ENCODE measurements at regions not wholly inside any gene's neighbourhood (a gene's known extent, or its start where the extent isn't known, plus 50 kb on each side); places are given as distances from the start of the nearest gene placed in this dataset.

GRCh38 chr22:48755059-48755949, 1072.4 kb downstream of the BRD1 start:
- no peak for DNase-seq
- no peak for TF ChIP-seq CTCF (IDR thresholded peaks at IDR 0.05)
- H3K4me1 Mint-ChIP-seq (ENCODE audit: low read depth), result no peaks in the 10 kb centered on the region
- H3K27me3 Mint-ChIP-seq (ENCODE audit: insufficient read depth), result no peaks in the 10 kb centered on the region
- H3K9me3 Mint-ChIP-seq, result peaks cover 79% of the 10 kb centered on the region
- peaks cover 3% of the 10 kb centered on the region; the same call in 1 of the 2 replicates for H3K36me3 Mint-ChIP-seq (ENCODE audit: low read depth)
- H3K4me3 Mint-ChIP-seq, result no peak overlapping the region
- H3K27ac Mint-ChIP-seq, result no peak overlapping the region

DNA sequence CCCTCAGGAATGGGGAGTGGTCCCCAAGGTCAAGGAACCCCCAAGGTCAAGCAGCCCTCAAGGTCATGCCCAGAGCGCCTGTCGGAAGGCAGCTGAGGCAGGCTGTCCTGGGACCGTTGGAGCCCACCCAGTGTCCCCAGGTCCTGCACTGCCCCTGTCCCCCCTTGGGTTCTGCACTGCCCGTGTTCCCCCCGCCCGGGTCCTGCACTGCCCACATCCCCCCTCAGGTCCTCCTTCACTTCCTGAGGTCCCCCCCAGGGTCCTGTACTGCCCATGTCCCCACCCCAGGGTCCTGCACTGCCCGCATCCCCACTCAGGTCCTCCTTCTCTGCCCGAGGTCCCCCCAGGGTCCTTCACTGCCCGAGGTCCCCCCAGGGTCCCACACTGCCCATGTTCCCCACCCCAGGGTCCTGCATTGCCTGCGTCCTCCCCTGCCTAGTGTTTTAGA, 1073.0 kb downstream of the BRD1 start:
- no peak overlapping the region for H3K4me3 Mint-ChIP-seq
- H3K36me3 Mint-ChIP-seq (ENCODE audit: low read depth), result no peaks in the 10 kb centered on the region; the same call in 1 of the 2 replicates
- H3K9me3 Mint-ChIP-seq, result peaks cover 73% of the 10 kb centered on the region

GRCh38 chr22:48753752-48754517, 1073.7 kb downstream of the BRD1 start:
- H3K4me1 Mint-ChIP-seq (ENCODE audit: low read depth), result no peaks in the 10 kb centered on the region
- no peaks in the 10 kb centered on the region; the same call in 1 of the 2 replicates for H3K36me3 Mint-ChIP-seq (ENCODE audit: low read depth)
- H3K9me3 Mint-ChIP-seq, result peaks cover 66% of the 10 kb centered on the region
- H3K27me3 Mint-ChIP-seq (ENCODE audit: insufficient read depth), result no peaks in the 10 kb centered on the region
- no peak for TF ChIP-seq CTCF (IDR thresholded peaks at IDR 0.05)
- DNase-seq, result no peak
- H3K4me3 Mint-ChIP-seq, result no peak overlapping the region
- no peak overlapping the region for H3K27ac Mint-ChIP-seq

More for the DNA sequence above, 1073.0 kb downstream of the BRD1 start:
- no peak for DNase-seq
- Mint-ChIP-seq H3K27me3 (ENCODE audit: insufficient read depth) (no peaks in the 10 kb centered on the region), H3K27ac (no peak overlapping the region), H3K4me1 (ENCODE audit: low read depth) (no peaks in the 10 kb centered on the region)
- TF ChIP-seq CTCF (IDR thresholded peaks at IDR 0.05), result no peak

DNA sequence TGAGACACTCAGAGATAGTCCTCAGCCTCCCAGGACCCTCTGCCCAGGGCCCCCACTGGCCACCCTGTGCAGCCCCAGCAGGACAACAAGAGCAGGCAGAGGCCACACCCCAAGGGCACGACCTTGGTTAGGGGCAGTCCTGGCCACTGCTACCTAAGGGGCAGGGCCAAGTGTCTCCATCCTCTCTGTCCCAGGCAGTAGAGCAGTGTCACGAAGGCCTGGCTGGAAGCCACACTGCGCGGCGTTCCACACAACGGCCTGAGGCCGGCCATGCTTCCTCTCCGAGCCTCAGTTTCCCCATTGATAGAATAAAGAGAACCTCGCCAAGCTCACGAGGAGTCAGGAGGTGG, 1074.3 kb downstream of the BRD1 start:
- DNase-seq, result no peak
- H3K9me3 Mint-ChIP-seq, result peaks cover 61% of the 10 kb centered on the region

More for the DNA sequence above, 1074.3 kb downstream of the BRD1 start:
- Mint-ChIP-seq H3K36me3 (ENCODE audit: low read depth) (no peaks in the 10 kb centered on the region; the same call in 1 of the 2 replicates), H3K4me1 (ENCODE audit: low read depth) (no peaks in the 10 kb centered on the region), H3K27me3 (ENCODE audit: insufficient read depth) (no peaks in the 10 kb centered on the region), H3K4me3 (no peak overlapping the region), H3K27ac (no peak overlapping the region)
- no peak for TF ChIP-seq CTCF (IDR thresholded peaks at IDR 0.05)
